ENCODE measurements at regions not wholly inside any gene's neighbourhood (a gene's known extent, or its start where the extent isn't known, plus 50 kb on each side); places are given as distances from the start of the nearest gene placed in this dataset.

DNA sequence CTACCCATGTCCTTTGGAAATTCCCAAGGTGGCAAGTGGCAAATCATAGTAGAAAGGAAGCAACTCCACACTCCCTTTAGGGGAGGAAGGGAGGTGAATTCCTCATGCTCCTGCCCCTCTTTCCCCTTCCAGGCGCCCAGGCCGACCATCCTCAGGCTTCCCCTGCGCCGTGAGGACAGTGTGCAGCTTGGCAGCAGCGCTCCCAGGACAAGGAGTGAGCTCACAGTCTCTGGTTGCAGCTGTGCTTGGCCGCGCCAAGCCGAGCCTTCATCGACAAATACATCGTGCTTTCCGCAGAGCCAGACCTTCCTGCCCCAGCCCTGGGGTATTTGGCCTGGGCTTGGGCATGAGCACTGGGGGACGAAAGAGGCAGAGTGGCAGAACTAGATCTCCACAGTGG is 112.6 kb downstream of the ENGASE start:
- TF ChIP-seq, protein P1, sequence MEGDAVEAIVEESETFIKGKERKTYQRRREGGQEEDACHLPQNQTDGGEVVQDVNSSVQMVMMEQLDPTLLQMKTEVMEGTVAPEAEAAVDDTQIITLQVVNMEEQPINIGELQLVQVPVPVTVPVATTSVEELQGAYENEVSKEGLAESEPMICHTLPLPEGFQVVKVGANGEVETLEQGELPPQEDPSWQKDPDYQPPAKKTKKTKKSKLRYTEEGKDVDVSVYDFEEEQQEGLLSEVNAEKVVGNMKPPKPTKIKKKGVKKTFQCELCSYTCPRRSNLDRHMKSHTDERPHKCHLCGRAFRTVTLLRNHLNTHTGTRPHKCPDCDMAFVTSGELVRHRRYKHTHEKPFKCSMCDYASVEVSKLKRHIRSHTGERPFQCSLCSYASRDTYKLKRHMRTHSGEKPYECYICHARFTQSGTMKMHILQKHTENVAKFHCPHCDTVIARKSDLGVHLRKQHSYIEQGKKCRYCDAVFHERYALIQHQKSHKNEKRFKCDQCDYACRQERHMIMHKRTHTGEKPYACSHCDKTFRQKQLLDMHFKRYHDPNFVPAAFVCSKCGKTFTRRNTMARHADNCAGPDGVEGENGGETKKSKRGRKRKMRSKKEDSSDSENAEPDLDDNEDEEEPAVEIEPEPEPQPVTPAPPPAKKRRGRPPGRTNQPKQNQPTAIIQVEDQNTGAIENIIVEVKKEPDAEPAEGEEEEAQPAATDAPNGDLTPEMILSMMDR (IDR thresholded peaks at IDR 0.05; ENCODE audit: insufficient read depth in 1 of 2, low read depth in 1 of 2, low read length in 1 of 2, severe bottlenecking in 1 of 2, unreplicated experiment in 1 of 2) = no peak
- H3K36me3 Mint-ChIP-seq (ENCODE audit: insufficient read depth, unreplicated experiment) = no peaks in the 10 kb centered on the region
- H3K9me3 ChIP-seq = no peaks in the 10 kb centered on the region
- no peaks in the 10 kb centered on the region for H3K4me1 ChIP-seq
- H3K9me3 Mint-ChIP-seq (ENCODE audit: unreplicated experiment) = no peaks in the 10 kb centered on the region
- ChIA-PET CTCF (no interaction called here), POLR2A (no interaction called here)
- no peak for DNase-seq
- H3K27me3 ChIP-seq (replicated peaks; ENCODE audit: control insufficient read depth, insufficient read depth, low read length) = peaks cover 6% of the 10 kb centered on the region
- no peaks in the 10 kb centered on the region for H3K36me3 ChIP-seq (ENCODE audit: control insufficient read depth, insufficient read depth, low read length)
- no peak overlapping the region for H3K4me3 ChIP-seq (ENCODE audit: low read depth, low read length)
- no TSS peak for BruUV-seq (replicated peaks)
- no peak overlapping the region for H3K4me3 Mint-ChIP-seq (ENCODE audit: unreplicated experiment)
- H3K27ac Mint-ChIP-seq (ENCODE audit: unreplicated experiment) = no peak overlapping the region
- H3K27me3 Mint-ChIP-seq (ENCODE audit: insufficient read depth, unreplicated experiment) = peaks cover 50% of the 10 kb centered on the region
- H3K4me1 Mint-ChIP-seq (ENCODE audit: low read depth, unreplicated experiment) = no peaks in the 10 kb centered on the region
- intact Hi-C loops (cut with micrococcal nuclease; ENCODE audit: unreplicated experiment) = no loop called here

DNA sequence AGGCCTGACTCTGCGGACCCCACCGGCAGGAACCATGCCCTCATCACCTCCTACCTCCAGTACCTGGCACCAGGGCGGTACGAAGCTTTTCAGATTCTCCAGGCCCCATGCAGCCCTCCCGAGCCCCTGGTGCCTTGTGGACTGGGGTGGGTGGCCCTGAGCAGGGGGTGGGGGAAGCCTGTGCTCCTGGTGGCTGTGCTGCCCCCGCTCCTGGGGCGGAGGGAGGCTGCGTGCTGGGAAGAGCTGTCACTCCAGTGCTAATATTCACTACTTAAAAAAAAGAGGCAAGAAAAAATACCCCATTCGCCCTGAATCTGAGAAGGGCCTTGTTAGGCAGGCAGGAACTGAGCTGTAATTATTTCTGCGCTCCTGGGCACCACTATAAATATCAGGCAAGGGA is 111.8 kb downstream of the ENGASE start:
- ChIA-PET CTCF (interaction anchor here (0.8 to 1.0 kb wide), 2 partner anchors 205 to 207 kb away, joined by 3 read pairs; no protein-coding TSS in a partner anchor), POLR2A (no interaction called here)
- no peak overlapping the region for H3K4me3 Mint-ChIP-seq (ENCODE audit: unreplicated experiment)
- TF ChIP-seq, protein P1 (IDR thresholded peaks at IDR 0.05; ENCODE audit: insufficient read depth in 1 of 2, low read depth in 1 of 2, low read length in 1 of 2, severe bottlenecking in 1 of 2, unreplicated experiment in 1 of 2) = no peak
- intact Hi-C loops (cut with micrococcal nuclease; ENCODE audit: unreplicated experiment) = no loop called here
- H3K9me3 Mint-ChIP-seq (ENCODE audit: unreplicated experiment) = no peaks in the 10 kb centered on the region
- no peaks in the 10 kb centered on the region for H3K36me3 Mint-ChIP-seq (ENCODE audit: insufficient read depth, unreplicated experiment)
- DNase-seq = no peak
- H3K27ac Mint-ChIP-seq (ENCODE audit: unreplicated experiment) = no peak overlapping the region
- no peaks in the 10 kb centered on the region for H3K4me1 Mint-ChIP-seq (ENCODE audit: low read depth, unreplicated experiment)
- H3K27me3 Mint-ChIP-seq (ENCODE audit: insufficient read depth, unreplicated experiment) = peaks cover 56% of the 10 kb centered on the region
- Histone ChIP-seq H3K27me3 (replicated peaks; ENCODE audit: control insufficient read depth, insufficient read depth, low read length) (peaks cover 6% of the 10 kb centered on the region), H3K36me3 (ENCODE audit: control insufficient read depth, insufficient read depth, low read length) (no peaks in the 10 kb centered on the region), H3K9me3 (no peaks in the 10 kb centered on the region), H3K4me1 (no peaks in the 10 kb centered on the region), H3K4me3 (ENCODE audit: low read depth, low read length) (no peak overlapping the region)
- no TSS peak for BruUV-seq (replicated peaks)

DNA sequence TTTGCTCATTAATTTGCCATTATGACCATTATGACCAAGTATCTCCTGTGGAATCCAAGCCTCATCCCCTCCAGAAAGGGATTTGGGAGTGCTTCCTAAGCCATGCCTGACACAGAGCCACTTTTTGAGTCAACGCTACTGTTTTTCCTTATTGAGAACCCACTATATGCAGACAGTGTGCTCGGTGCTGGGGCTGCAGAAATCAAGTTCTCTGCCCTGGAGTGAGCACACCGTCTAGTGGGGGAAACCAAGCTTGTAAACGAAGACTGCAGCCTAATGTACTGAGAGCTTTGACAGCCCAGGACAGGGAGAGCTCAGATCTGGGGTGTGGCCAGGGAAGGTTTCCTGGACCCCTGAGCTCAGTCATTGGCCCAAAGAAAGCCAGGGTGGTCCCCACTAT is 111.0 kb downstream of the ENGASE start:
- DNase-seq = no peak
- peaks cover 58% of the 10 kb centered on the region for H3K27me3 Mint-ChIP-seq (ENCODE audit: insufficient read depth, unreplicated experiment)
- intact Hi-C loops (cut with micrococcal nuclease; ENCODE audit: unreplicated experiment) = no loop called here
- H3K9me3 Mint-ChIP-seq (ENCODE audit: unreplicated experiment) = no peaks in the 10 kb centered on the region
- POLR2A ChIA-PET = no interaction called here
- H3K4me3 Mint-ChIP-seq (ENCODE audit: unreplicated experiment) = no peak overlapping the region
- no peaks in the 10 kb centered on the region for H3K4me1 Mint-ChIP-seq (ENCODE audit: low read depth, unreplicated experiment)
- BruUV-seq (replicated peaks) = no TSS peak
- Histone ChIP-seq H3K36me3 (ENCODE audit: control insufficient read depth, insufficient read depth, low read length) (no peaks in the 10 kb centered on the region), H3K27me3 (replicated peaks; ENCODE audit: control insufficient read depth, insufficient read depth, low read length) (peaks cover 6% of the 10 kb centered on the region), H3K4me1 (no peaks in the 10 kb centered on the region), H3K9me3 (no peaks in the 10 kb centered on the region), H3K4me3 (ENCODE audit: low read depth, low read length) (no peak overlapping the region)
- no peak overlapping the region for H3K27ac Mint-ChIP-seq (ENCODE audit: unreplicated experiment)
- CTCF ChIA-PET = interaction anchor here (1.0 kb wide), 1 partner anchor 208 kb away, joined by 3 read pairs; no protein-coding TSS in a partner anchor
- no peaks in the 10 kb centered on the region for H3K36me3 Mint-ChIP-seq (ENCODE audit: insufficient read depth, unreplicated experiment)
- TF ChIP-seq, protein P1 (IDR thresholded peaks at IDR 0.05; ENCODE audit: insufficient read depth in 1 of 2, low read depth in 1 of 2, low read length in 1 of 2, severe bottlenecking in 1 of 2, unreplicated experiment in 1 of 2) = no peak

Measured in Caco-2 (cell line).